Fibroblast of villous mesenchyme (primary cell): ENCODE measurements at regions not wholly inside any gene's neighbourhood (a gene's known extent, or its start where the extent isn't known, plus 50 kb on each side); places are given as distances from the start of the nearest gene placed in this dataset.

ENCODE experiments used
- DNase-seq: peaks from one replicate; pipeline ENCODE4 v3.0.0-alpha.2; 2010; ENCODE audit warnings: low read depth
- H3K4me3 ChIP-seq: 2 replicates; pipeline ENCODE4 v1.5.1; 2011; ENCODE audit warnings: low read depth, mild to moderate bottlenecking, low read length
- CTCF ChIP-seq: IDR thresholded peaks from 2 replicates; pipeline ENCODE4 v1.5.1; 2012; ENCODE audit warnings: low read depth, mild to moderate bottlenecking, low read length; ENCODE audit not compliant: insufficient read depth

GRCh38 chr20:40634891-40635290, 54.1 kb downstream of the MAFB start:
- H3K4me3 ChIP-seq: no peak overlapping the region
- no peak for TF ChIP-seq CTCF
- DNase-seq: no peak

- TF ChIP-seq CTCF: no peak
- no peak for DNase-seq
- no peak overlapping the region for H3K4me3 ChIP-seq
Measured at GRCh38 chr20:40633123-40633850, 55.7 kb downstream of the MAFB start.

- H3K4me3 ChIP-seq: no peak overlapping the region
- no peak for TF ChIP-seq CTCF
- no peak for DNase-seq
Measured at GRCh38 chr20:40632346-40632976, 56.6 kb downstream of the MAFB start.

- H3K4me3 ChIP-seq: no peak overlapping the region
- no peak for TF ChIP-seq CTCF
- DNase-seq: no peak
Measured at GRCh38 chr20:40631119-40631631, 57.9 kb downstream of the MAFB start.

GRCh38 chr20:40630713-40631112, 58.3 kb downstream of the MAFB start:
- no peak for TF ChIP-seq CTCF
- DNase-seq: no peak

GRCh38 chr20:40630099-40630498, 58.9 kb downstream of the MAFB start:
- TF ChIP-seq CTCF: no peak
- no peak overlapping the region for H3K4me3 ChIP-seq
- no peak for DNase-seq

More at GRCh38 chr20:40630713-40631112, 58.3 kb downstream of the MAFB start:
- no peak overlapping the region for H3K4me3 ChIP-seq
